HG03045 (cell line): ENCODE measurements at regions not wholly inside any gene's neighbourhood (a gene's known extent, or its start where the extent isn't known, plus 50 kb on each side); places are given as distances from the start of the nearest gene placed in this dataset.
"Not testable (repeated sequence)": the region's sequence is repeated elsewhere in the genome, so short reads cannot be mapped to it uniquely, and the experiment has no call there.

Source experiments
- ATAC-seq: cut with Tn5 transposase; IDR thresholded peaks from one replicate; pipeline ENCODE4 v1.9.1; 2021; ENCODE audit warnings: mild to moderate bottlenecking, moderate library complexity; ENCODE audit not compliant: unreplicated experiment

DNA sequence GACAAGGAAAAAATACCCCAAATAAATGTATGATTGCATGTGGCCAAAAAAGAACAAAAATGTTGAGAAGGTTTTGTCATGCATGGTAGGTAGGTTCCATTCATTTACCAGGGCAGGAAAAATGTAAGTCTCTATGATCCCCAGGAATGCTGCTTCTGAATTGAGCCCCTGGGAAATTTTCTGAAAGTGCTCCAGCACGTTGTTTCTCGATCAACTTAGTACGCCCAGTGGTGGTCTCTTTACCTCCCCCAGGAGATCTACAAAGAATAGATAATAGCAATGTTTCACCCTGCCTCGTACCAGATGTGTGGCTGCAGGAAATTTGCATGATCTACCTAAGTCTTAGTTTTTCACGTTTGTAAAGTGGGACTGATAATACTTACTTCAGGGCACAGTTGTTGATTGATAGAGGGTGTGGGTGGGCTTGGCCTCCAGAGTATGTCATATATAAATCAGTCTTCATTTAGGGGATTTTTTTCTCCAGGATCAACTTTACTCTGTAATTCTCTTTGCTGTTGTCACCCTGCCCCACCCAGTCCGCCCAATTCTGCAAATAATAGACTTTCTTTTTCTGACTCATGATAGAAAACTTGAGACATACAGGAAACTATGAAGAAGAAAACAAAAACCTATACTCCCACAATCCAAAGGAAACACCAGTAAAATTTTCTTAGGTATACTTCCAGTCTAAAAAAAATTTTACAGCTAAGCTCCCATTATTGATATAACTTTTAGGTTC lies 462.0 kb upstream of the RUNX1 start:
- ATAC-seq = no peak

- ATAC-seq = no peak
Observed at GRCh38 chr21:35510294-35510693, 461.2 kb upstream of the RUNX1 start.

- ATAC-seq = no peak
Observed at GRCh38 chr21:35509001-35509704, 460.1 kb upstream of the RUNX1 start.

DNA sequence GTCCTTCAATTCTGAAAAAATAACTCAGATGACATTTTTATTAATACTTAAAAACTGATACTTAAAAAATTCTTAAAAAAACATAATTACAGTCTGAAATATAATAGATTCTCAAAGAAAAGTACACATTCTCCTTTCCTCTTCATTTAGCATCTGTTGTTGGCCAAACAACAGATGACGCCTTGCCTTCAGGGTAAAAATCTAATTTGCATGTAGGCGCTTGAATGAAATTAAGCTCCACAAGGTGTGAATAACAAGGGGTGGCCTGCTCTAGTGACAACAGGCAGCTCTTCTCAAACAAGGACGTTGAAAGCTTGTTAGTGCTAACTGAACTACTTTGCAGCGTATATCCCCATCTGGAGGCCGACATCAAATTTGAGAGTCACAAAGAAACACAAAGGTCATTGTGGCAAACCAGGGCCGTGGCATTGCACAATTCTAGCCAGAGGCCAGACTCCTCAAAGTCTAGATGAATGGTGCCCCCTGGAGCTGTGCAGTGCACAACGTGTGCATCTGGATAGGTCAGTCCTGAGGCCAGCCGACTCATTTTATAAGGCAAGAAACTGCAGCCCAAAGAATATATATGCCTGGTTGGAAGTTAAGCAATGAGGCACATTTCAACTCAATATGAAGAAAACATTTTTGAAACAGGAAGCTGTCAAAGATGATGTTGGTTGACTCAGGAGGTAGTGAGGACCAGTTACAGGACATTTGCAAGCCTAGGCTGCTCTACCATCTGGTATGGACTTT lies 459.2 kb upstream of the RUNX1 start:
- ATAC-seq = no peak

DNA sequence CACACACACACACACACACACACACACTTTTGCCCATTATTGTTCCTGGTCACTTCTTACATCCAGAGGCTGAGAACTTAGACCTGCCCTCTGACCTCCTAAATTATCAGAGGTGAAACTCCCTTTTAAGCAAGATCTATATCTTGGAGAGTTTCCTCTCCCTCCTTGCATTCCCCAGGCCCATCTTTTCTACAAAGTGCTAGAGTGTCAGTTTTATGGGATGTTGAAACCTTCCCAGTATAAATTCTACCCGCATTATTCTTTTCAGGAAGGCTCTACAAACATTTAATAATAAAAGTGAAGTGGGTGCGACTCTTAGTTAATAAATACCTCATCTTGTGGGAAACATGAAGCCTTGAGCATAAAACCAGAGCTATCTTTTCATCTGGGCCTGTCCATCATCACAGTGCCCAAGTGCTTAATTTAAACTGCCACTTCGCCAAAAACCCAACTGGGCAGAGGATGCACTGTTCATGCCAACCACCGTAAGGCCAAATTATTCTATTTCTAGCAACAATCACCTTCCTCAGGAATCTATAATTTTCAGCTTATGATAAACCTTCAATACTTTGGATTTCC lies 458.2 kb upstream of the RUNX1 start:
- ATAC-seq = no peak

- ATAC-seq = no peak
Observed at GRCh38 chr21:35506771-35507170, 457.7 kb upstream of the RUNX1 start.

DNA sequence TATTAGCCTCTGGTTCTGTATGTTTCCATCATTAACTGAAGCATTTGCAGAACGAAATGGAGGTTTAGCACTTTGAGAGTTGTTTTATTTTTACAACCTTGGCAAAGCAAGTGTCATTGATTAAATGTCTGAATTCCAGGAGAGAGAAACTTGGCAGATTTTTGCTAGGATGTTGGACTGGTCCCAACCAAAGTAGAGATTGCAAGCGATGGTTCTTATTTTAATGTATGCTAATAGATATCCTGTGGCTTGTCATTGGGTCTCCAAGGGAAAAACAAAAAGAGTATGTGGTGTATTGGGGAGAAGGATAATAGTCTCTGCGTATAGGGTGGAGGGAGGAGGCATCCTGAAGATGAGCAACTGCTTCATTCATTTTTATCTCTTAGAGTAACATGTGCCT lies 457.2 kb upstream of the RUNX1 start:
- no peak for ATAC-seq

DNA sequence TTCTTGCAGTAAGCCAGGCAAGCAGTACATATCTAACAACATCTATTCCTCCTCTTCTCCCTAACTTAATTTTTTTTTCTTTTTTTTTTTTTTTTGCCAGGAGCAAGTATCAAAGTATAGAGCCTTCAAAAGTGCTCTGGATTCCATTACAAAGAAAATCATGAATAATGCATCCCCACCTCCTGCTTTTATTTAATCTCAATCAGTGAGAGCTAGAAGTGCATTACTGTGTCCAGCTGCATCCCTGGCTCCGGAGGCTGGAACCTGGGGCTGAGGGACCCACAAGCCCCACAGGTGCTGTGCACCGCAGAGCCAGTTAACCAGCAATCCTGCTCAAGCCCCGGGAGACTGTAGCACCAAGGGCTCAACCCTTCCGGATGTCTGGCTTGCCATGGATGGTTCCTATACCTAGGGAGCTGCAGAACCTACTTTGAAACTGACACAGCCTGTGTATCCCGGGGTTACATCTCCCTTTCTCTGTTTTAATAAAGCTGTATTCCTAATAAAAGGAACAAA lies 455.9 kb upstream of the RUNX1 start:
- ATAC-seq = no peak

- ATAC-seq = no peak
Observed at GRCh38 chr21:35504277-35504676, 455.2 kb upstream of the RUNX1 start.

DNA sequence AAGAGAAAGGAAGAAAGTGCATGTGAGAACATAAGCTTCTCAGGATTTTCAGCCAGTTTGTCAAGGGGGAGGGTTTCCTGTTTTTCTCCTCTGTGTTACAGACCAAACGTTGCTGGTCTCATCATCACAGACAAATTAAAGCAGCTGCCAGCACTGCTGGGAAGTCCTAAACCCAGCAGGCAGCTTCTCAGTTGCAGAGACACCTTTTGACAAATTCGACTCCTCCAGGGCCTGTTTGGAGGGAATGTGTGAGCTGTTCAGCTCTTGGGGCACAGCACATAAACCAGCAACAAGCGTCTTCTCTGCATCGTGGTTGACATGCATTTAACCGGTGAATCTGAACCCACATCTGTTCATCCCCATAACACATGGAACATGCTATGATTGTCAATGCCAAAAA lies 454.6 kb upstream of the RUNX1 start:
- ATAC-seq = no peak

DNA sequence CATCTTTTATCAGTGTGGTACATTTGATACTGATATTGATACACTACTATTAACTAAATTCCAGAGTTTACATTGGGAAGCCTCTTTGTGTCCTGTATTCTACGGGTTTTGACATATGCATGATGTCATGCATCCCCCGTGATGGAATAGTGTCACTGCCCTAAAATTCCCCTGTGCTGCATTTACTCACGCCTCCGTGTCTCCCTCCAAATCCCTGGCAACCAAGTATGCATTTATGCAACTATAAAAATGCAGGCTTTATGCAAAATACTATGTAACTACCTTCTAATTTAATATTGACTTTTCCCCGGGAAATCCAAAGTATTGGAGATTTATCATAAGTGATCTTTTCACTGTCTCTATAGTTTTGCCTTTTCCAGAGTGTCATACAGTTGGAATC lies 453.7 kb upstream of the RUNX1 start:
- ATAC-seq = no peak

- not testable (repeated sequence) for ATAC-seq
Observed at GRCh38 chr21:35497522-35497921, 448.4 kb upstream of the RUNX1 start.

DNA sequence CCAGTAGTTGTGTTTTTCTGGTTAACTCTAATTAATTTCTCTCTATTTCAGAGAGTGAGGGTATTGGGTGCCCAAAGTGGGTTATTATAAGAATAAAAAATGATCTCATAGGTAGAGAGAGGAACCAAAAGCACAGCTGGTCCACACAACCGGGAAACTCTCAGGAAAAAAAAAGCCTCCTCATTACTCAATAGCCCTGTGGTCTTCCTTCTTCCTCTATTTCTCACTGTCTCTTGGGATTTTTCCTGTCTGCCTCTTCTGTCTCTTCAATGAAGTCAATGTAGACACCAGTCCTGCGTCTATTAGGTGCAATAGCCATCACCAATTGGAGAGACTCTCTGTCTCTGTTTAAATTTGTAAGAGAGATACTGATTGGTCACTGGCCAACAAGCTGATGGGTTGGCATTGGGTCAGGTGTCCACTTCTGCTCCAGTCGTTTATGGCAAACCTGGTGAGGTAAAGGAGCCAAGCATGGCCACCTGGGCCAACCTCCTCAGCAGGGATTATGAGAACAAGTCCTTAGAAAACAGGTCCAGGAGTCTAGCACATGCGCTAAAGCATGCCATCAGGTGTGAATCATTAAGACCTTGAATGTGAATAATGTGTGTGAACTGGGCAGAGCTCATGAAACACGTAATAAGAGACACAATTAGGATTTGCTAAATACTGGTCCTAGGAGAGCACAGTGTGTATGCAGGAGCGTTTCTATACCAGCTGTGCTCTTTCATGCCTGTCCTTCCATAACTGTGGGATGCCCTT lies 443.0 kb upstream of the RUNX1 start:
- ATAC-seq = no peak

- no peak for ATAC-seq
Observed at GRCh38 chr21:35491114-35491513, 442.0 kb upstream of the RUNX1 start.

DNA sequence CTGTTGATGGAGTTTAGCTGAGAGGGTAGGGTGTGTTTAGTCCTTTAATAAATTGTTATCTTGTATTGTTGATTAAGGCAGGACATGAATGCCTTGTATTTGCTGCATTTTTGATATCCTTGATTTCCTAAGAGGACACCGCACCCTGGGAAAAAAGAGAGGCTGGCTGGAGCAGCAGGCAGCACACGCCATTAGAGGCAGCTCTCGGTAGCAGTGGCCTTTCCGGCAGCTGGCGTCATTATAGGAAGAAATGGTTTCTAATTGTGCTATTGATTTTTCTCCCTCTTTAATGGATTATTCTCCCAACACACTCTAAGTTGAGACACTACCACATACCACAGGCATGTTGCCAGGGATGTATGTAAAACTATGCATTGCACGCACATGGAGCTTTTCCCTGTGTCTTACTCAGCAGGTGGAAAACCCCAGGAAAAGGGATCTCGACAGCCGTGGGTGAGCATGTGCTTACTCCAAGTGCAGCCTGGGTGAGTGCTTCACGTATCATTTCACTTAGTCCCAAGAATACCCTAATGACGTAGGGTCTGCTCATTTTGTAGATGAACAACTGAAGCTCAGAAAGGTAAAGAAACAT lies 440.4 kb upstream of the RUNX1 start:
- no peak for ATAC-seq

DNA sequence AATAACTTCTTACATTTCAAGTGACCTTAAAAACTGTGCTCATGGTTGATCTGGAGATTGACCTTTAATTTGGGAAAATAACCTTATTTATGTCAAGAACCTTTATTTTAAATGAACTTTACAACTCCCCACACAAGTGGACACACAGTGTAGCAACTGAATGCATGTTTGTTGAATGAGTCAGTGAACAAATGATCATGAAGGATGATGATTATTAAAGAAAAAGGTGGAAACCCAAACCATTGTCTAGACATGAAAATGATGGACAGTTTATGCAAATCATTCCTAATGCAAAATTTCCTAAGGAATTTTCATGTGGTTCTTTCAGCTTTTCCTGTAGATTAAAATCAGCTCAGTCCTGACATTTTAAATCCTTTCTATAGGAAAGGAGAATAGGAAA lies 439.8 kb upstream of the RUNX1 start:
- no peak for ATAC-seq

DNA sequence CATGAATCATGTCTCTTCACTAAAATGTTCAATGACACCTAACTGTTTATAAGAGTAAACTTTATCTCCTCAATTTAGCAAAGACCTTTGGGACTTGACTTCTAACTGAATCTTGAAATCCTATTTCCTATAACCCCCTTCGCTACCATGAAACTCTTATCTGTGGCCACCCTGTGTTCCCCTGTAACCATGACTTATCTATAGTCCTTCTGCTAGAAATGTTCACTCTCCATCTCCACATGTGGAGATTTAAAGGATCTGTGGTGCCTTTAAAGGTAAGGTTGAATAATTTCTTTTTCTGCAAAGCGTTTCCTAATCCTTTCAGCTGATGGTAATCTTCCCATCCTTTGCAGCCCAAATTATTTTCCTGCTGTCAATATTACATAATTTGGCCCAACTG lies 436.3 kb upstream of the RUNX1 start:
- no peak for ATAC-seq

GRCh38 chr21:35484851-35485250 lies 435.7 kb upstream of the RUNX1 start:
- no peak for ATAC-seq

- no peak for ATAC-seq
Observed at GRCh38 chr21:35484032-35484431, 434.9 kb upstream of the RUNX1 start.

DNA sequence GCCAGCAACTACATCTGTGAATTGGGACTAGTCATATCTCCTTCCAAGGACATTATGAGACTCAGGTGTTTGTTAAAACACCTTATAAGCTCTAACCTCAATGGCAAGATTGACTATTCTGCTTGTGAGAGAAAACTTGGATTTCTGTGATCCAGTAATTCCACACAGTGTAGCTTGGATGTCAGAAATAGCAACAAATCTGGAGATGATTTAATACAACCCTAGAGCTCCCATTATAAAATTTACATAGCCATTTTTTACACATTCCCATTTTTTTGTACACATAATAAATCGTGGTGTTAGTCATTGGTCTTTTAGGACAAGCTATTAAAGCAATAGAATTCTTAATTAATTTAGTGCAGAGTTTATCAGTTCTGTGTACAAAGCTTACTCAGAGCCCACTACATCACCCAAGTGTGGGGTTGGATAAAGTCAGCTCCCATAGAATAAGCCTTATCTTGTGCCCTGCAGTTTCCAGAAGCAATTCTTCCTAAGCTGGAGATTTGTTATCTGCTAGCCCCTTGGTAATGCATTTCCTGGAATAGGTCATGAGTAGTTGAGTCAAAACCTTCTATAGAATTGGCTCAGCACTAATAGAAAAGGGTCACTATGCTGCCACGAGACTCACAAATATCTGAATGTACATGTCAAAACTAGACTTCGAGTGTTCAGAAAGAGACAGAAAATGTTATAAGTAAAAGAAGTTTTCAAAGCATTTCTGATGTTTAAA lies 434.0 kb upstream of the RUNX1 start:
- no peak for ATAC-seq
